Breast epithelium (tissue), 3 donors: ENCODE measurements at regions not wholly inside any gene's neighbourhood (a gene's known extent, or its start where the extent isn't known, plus 50 kb on each side); places are given as distances from the start of the nearest gene placed in this dataset.

ENCODE experiments used
- CTCF ChIP-seq, 3 donors: fragments of 450-650 bp; IDR thresholded peaks; one replicate each; pipeline ENCODE4 v1.5.1; 2016 to 2017; ENCODE audit warnings: antibody characterized with exemption in 3 of 3, mild to moderate bottlenecking in 3 of 3, moderate library complexity in 3 of 3
- POLR2A ChIP-seq: fragments of 450-650 bp; IDR thresholded peaks from one replicate; pipeline ENCODE4 v1.6.1; 2016; ENCODE audit warnings: antibody characterized with exemption, mild to moderate bottlenecking, moderate library complexity
- POLR2AphosphoS5 ChIP-seq, 3 donors: sonication (generic); formaldehyde crosslinking; IDR thresholded peaks; one replicate each; pipeline ENCODE4 v1.6.1; 2017; ENCODE audit warnings: antibody characterized with exemption in 3 of 3

DNA sequence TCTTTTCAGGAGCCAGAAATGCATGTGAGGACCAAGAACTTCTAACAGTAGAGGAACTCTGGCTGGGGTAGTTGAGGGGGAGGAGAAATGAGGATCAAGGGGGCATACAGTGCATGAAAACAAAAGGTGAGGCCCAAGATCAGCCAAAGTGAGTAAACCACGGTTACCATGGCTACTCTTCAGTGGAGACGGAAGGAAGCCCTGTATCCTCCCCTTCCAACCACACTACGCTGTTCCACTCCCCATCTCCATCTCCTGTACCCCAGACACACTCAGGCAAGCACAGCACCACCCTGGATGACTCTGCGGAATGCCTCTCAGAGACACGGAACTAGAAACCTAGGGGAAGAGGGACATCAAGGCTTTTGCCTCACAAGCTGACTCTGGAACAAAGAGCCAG, 157.6 kb upstream of the CAMK1G start:
- no peak for TF ChIP-seq CTCF (IDR thresholded peaks at IDR 0.05)
- no peak for TF ChIP-seq POLR2AphosphoS5 (IDR thresholded peaks at IDR 0.05)
- TF ChIP-seq POLR2A = no peak
